ENCODE measurements at regions not wholly inside any gene's neighbourhood (a gene's known extent, or its start where the extent isn't known, plus 50 kb on each side); places are given as distances from the start of the nearest gene placed in this dataset.

- TF ChIP-seq FOXP2 (optimal IDR thresholded peaks at IDR 0.05; ENCODE audit: control extremely low read depth, extremely low read length, insufficient read depth) = no peak
- no peak for TF ChIP-seq EZH2 (IDR thresholded peaks at IDR 0.05)
- TF ChIP-seq POLR2AphosphoS5 (IDR thresholded peaks at IDR 0.05; ENCODE audit: borderline replicate concordance, low read depth, low read length) = no peak
Measured at GRCh38 chr7:51759985-51760384, 443.4 kb upstream of the COBL start.
